ENCODE measurements at regions not wholly inside any gene's neighbourhood (a gene's known extent, or its start where the extent isn't known, plus 50 kb on each side); places are given as distances from the start of the nearest gene placed in this dataset.

- no peak for DNase-seq
These were observed 272.0 kb upstream of the GNAI1 start for GRCh38 chr7:79862447-79863210.

GRCh38 chr7:79855172-79855571 is 279.5 kb upstream of the GNAI1 start:
- DNase-seq = no peak

DNA sequence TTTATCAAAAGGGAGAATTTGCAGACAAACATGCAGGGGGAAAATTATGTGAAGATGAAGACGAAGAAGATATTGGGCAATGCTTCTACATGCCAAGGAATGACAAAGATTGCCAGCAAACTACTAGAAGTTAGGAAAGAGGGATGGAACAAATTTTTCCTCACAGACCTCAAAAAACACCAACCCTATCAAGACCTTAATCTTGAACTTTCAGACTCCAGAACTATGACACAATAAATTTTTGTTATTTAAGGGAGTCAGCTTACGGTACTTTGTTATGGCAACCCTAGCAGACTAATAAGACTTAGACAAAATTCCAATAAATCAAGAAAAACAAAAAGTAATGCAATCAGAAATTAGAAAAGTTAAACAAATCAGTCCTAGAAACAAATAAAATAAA is 280.0 kb upstream of the GNAI1 start:
- DNase-seq = no peak

GRCh38 chr7:79837915-79838314 is 296.7 kb upstream of the GNAI1 start:
- DNase-seq = no peak

- DNase-seq = no peak
These were observed 301.0 kb upstream of the GNAI1 start for GRCh38 chr7:79833616-79834015.

DNA sequence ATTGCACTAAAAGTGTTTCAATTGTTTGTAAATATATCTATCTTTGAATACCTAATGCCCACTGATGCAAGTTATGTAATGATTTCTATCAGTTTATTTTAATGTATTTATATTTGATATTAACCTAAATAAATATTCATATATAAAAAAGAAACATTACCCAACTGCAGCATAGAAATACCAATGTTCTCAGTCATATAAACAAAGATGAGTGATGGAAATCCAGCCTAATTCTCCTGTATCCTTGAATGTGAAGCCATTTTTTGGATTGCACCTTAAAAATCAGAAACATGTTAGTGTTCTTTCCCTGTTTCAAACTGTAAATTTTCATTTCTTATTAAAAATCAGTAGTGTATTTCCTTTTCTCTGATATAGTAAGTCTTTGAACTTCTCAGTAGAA is 305.8 kb upstream of the GNAI1 start:
- DNase-seq = no peak

GRCh38 chr7:79823246-79823951 is 311.2 kb upstream of the GNAI1 start:
- no peak for DNase-seq

DNA sequence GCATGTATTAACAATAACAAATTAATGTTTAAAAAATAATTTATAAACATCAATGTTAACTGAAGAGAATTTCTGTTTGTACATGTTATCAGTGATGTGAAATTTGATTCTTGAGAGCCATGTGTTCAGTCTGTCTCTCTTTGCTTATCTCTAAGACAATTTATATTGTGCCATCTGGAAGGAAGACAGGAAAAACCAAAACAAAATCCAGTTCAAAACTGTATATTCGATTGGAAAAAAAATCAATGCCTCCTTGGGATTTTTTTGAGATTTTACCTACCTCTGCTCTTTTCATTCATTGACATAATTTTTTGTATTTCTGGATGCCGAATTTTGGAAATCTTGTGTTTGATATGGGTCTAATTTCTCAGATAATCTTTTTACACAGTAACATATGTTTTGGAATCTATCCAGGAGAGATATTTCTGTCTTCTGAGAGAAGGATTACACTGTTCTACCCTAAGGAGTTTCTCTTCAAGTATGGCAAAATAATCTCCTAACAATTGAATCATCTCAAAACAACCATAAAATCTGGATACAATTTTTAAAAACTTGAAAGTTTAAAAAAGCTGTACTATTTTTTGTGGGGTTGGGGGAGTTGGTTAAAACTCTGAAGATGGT is 311.9 kb upstream of the GNAI1 start:
- DNase-seq = no peak

- peak; percentile 74 for DNase-seq
These were observed 314.2 kb upstream of the GNAI1 start for GRCh38 chr7:79820387-79820786.

DNA sequence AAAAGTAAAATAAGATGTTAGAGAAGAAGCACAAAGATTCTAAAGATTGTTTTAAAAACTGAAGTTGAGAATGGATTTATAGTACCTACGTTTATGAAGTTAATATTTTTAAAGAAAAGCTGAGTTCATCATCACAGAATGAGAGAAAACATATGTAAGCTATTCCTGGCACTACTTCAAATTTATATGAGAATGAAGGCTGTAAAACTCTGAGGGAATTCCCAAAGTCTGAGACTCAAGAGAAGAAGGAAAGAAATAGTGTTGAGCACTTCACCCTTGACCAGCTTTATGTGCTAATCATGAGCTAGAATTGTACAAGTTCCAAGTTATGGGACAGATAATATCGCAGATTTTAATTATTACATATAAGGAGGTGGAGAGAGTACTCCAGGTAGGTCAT is 323.7 kb upstream of the GNAI1 start:
- DNase-seq = no peak

DNA sequence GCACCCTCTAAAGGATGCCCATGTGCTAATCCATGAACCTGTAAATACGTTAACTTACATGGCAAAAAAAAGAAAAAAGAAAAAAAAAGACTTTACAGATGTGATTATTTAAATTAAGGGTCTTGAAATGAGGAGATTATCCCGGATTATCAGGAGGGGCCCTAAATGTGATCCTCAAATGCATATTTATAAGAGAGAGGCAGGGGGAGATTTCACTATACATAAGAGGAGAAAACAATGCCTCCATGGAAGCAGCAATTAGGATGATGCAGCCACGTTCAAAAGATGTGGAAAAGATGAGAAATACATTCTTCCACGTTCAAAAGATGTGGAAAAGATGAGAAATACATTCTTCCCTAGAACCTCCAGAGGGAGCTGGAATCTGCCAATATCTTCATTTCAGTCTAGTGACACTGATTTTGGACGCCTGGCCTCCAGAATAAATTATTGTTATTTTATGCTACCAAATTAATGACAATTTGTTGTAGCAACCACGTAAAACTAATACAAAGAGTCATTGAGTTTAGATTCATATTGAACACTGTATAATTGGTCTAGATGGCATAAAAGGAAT is 328.4 kb upstream of the GNAI1 start:
- DNase-seq = no peak

GRCh38 chr7:79790656-79791262 is 337.3 kb upstream of the MAGI2 start:
- no peak for DNase-seq

- DNase-seq = peak; percentile 26
These were observed 336.3 kb upstream of the MAGI2 start for GRCh38 chr7:79789584-79790345.

DNA sequence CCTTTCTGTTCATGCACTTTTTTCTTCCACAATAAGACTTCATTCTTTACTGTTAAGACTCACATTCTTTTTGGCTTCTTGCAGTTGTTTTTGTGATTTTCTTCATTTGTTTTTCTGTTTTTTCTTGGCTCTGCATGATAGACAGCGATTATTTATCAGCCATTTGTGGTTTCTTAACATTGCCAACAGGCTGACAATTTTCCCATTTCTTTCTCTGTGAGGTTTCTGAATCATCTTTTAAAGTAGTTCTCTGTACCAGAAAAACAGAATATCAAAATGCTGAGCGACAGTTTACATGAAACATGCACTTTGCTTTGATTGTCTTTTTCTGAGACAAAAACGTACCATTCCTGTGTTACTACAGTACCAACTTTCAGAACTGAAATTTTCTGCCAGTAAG is 334.2 kb upstream of the MAGI2 start:
- no peak for DNase-seq

DNA sequence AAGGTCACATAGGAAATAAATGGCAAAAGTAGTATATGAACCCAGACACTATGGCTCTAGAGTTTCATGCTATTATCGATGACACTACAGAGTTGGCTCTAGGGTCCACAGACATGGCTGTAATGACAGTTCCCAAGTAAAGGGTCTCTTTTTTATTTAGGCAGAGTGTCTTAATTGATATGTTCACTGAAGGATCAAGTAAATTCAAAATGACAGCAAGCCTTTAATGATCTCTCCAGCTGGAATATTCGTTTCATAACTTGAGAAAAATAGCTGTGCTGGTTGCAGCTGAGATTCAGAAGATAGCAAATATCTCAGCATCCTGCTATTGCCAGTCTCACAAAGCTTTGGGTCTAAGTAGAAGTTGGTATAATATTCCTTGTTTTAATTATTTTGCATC is 333.6 kb upstream of the MAGI2 start:
- DNase-seq = no peak

- no peak for DNase-seq
These were observed 332.7 kb upstream of the MAGI2 start for GRCh38 chr7:79786187-79786586.

GRCh38 chr7:79785556-79785955 is 332.1 kb upstream of the MAGI2 start:
- no peak for DNase-seq

DNA sequence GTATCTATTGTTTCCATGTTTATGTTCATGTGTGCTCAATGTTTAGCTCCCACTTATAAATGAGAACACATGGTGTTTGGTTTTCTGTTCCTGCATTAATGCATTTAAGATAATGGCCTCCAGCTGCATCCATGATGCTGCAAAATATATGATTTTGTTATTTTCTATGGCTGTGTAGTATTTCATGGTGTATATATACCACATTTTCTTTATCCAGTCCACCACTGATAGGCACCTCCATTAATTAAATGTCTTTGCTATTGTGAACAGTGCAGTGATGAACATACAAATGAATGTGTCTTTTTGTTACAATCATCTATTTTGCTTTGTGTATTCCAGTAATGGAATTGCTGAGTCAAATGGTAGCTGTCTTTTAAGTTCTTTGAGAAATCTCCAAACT is 329.4 kb upstream of the MAGI2 start:
- no peak for DNase-seq

DNA sequence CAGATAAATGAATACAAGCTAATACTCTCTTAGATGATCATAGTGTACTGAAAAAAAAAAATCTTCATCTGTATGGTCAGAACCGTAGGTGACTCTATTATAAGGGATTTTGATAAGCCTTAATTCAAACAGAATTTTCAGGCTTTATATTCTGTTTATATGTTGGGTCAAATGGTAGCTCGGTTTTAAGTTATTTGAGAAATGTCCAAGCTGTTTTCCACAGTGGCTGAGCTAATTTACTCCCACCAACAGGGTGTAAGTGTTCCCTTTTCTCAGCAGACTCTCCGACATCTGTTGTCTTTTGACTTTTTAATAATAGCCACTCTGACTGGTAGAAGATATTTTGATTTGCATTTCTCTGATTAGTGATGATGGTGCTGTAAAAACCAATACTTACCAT is 328.8 kb upstream of the MAGI2 start:
- no peak for DNase-seq

DNA sequence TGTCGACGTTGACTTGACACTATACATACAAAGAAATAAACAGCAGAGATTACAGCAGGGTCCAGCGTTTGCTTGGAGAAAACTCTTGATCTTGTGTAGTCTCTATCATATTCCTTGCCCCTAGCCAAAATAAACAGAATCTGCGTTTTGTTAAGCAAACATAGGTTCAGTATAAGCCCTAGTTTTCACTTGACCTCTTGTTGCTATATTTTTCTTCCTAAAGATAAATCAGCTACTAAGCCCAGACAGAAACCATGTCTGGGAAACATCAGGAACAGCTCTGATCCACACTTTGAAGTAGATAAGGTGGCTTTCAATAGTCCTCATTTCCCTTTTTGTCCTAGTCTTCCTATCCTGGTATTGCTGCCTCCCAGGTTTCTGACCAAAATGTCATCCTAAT is 328.2 kb upstream of the MAGI2 start:
- DNase-seq = no peak

- no peak for DNase-seq
These were observed 325.6 kb upstream of the MAGI2 start for GRCh38 chr7:79778786-79779770.

Measured in hindlimb muscle (tissue), 1 donor.